Activated CD8-positive, alpha-beta T cell treated with anti-CD3 and anti-CD28 coated beads for 36 hours (primary cell): ENCODE measurements at regions not wholly inside any gene's neighbourhood (a gene's known extent, or its start where the extent isn't known, plus 50 kb on each side); places are given as distances from the start of the nearest gene placed in this dataset.
A peak's percentile ranks its signal among the peaks of the same experiment; 100 is the strongest.
"Not testable (repeated sequence)": the region's sequence is repeated elsewhere in the genome, so short reads cannot be mapped to it uniquely, and the experiment has no call there.

Source experiments
- ATAC-seq: fragments of 200-7000 bp; cut with Tn5 transposase; one replicate; pipeline ENCODE4 v1.10.0; 2021; ENCODE audit warnings: mild to moderate bottlenecking, moderate library complexity
- CTCF ChIA-PET: fragments of 350-600 bp; sonication (Branson Sonifier 250); formaldehyde crosslinking; loops from one replicate; lab custom pipeline; 2021; ENCODE audit warnings: antibody characterized with exemption; lab: Charles Lee
- POLR2A ChIA-PET: fragments of 350-600 bp; sonication (Branson Sonifier 250); formaldehyde crosslinking; loops from one replicate; lab custom pipeline; 2021; ENCODE audit warnings: antibody characterized with exemption; lab: Charles Lee
- DNase-seq: peaks from one replicate; pipeline ENCODE4 v3.0.0-alpha.2; 2020
- H3K27ac Mint-ChIP-seq: one replicate; pipeline ENCODE4 v1.8.0; 2021; ENCODE audit warnings: mild to moderate bottlenecking, mixed read lengths
- H3K27me3 Mint-ChIP-seq: one replicate; pipeline ENCODE4 v1.8.0; 2021; ENCODE audit warnings: mixed read lengths
- H3K36me3 Mint-ChIP-seq: one replicate; pipeline ENCODE4 v1.8.0; 2021; ENCODE audit warnings: low read depth, mixed read lengths
- H3K4me1 Mint-ChIP-seq: one replicate; pipeline ENCODE4 v1.8.0; 2021; ENCODE audit warnings: low read depth, mixed read lengths
- H3K4me3 Mint-ChIP-seq: one replicate; pipeline ENCODE4 v1.8.0; 2021; ENCODE audit warnings: mild to moderate bottlenecking, moderate library complexity, mixed read lengths
- H3K9me3 Mint-ChIP-seq: one replicate; pipeline ENCODE4 v1.8.0; 2021; ENCODE audit warnings: mixed read lengths
- CTCF ChIP-seq: fragments of 200-600 bp; IDR thresholded peaks from one replicate; pipeline ENCODE4 v1.8.0; 2022; ENCODE audit warnings: antibody characterized with exemption, mild to moderate bottlenecking
- intact Hi-C: fragments of 100-400 bp; cut with micrococcal nuclease; formaldehyde crosslinking; loops from one replicate; pipeline ENCODE4 v1.10.0; 2022

- Mint-ChIP-seq H3K36me3 (no peaks in the 10 kb centered on the region), H3K27ac (no peak overlapping the region), H3K4me1 (peaks cover 52% of the 10 kb centered on the region), H3K27me3 (no peaks in the 10 kb centered on the region), H3K9me3 (no peaks in the 10 kb centered on the region), H3K4me3 (no peak overlapping the region)
- no peak for TF ChIP-seq CTCF
- CTCF ChIA-PET = no interaction called here
- DNase-seq (no peak), ATAC-seq (no peak)
- intact Hi-C loops = no loop called here
- POLR2A ChIA-PET = interaction anchor here (6.8 kb wide), 1 partner anchor 24 kb away, joined by 35 read pairs; no protein-coding TSS in a partner anchor
Measured at GRCh38 chr3:177335728-177336127, 138.4 kb upstream of the TBL1XR1 start.

GRCh38 chr3:177336873-177337450 is 139.7 kb upstream of the TBL1XR1 start:
- no peak for ATAC-seq
- no peaks in the 10 kb centered on the region for H3K36me3 Mint-ChIP-seq
- intact Hi-C loops = loop anchor here (1.0 kb wide), 1 partner anchor 8 kb away; no protein-coding TSS in a partner anchor
- H3K27ac Mint-ChIP-seq = peak overlapping the region; percentile 87
- no peak for TF ChIP-seq CTCF
- ChIA-PET POLR2A (interaction anchor here (0.7 to 6.8 kb wide), 9 partner anchors 9 to 279 kb away, joined by 3 to 35 read pairs (median 4); partner anchors contain the start of gene TBL1XR1), CTCF (interaction anchor here (1.1 to 1.6 kb wide), 3 partner anchors 10 to 286 kb away, joined by 3 to 6 read pairs (median 5); no protein-coding TSS in a partner anchor)
- H3K4me3 Mint-ChIP-seq = no peak overlapping the region
- no peak for DNase-seq
- peaks cover 55% of the 10 kb centered on the region for H3K4me1 Mint-ChIP-seq
- no peaks in the 10 kb centered on the region for H3K27me3 Mint-ChIP-seq
- no peaks in the 10 kb centered on the region for H3K9me3 Mint-ChIP-seq

- ATAC-seq (peak; percentile 85), DNase-seq (peak; percentile 93)
- Mint-ChIP-seq H3K4me1 (peaks cover 55% of the 10 kb centered on the region), H3K36me3 (no peaks in the 10 kb centered on the region), H3K27me3 (no peaks in the 10 kb centered on the region), H3K9me3 (no peaks in the 10 kb centered on the region), H3K4me3 (peak overlapping the region; percentile 40), H3K27ac (peak overlapping the region; percentile 87)
- ChIA-PET CTCF (interaction anchor here (1.1 to 1.6 kb wide), 4 partner anchors 9 to 286 kb away, joined by 3 to 6 read pairs (median 4); no protein-coding TSS in a partner anchor), POLR2A (interaction anchor here (0.7 to 6.8 kb wide), 10 partner anchors 10 to 356 kb away, joined by 3 to 35 read pairs (median 4); partner anchors contain the start of gene TBL1XR1)
- intact Hi-C loops = loop anchor here (1.0 to 2.0 kb wide), 3 partner anchors 8 to 139 kb away; no protein-coding TSS in a partner anchor
- no peak for TF ChIP-seq CTCF
Measured at GRCh38 chr3:177337541-177338331, 140.5 kb upstream of the TBL1XR1 start.

GRCh38 chr3:177338697-177339219 is 141.5 kb upstream of the TBL1XR1 start:
- Mint-ChIP-seq H3K4me1 (peaks cover 57% of the 10 kb centered on the region), H3K4me3 (no peak overlapping the region), H3K9me3 (no peaks in the 10 kb centered on the region), H3K36me3 (no peaks in the 10 kb centered on the region), H3K27ac (peak overlapping the region; percentile 65), H3K27me3 (no peaks in the 10 kb centered on the region)
- TF ChIP-seq CTCF = no peak
- DNase-seq (no peak), ATAC-seq (no peak)
- POLR2A ChIA-PET = interaction anchor here (0.7 to 6.8 kb wide), 4 partner anchors 21 to 355 kb away, joined by 3 to 35 read pairs (median 12); partner anchors contain the start of gene TBL1XR1
- CTCF ChIA-PET = interaction anchor here (0.6 to 1.2 kb wide), 2 partner anchors 23 to 180 kb away, joined by 3 read pairs; no protein-coding TSS in a partner anchor
- intact Hi-C loops = loop anchor here (1.0 to 2.0 kb wide), 2 partner anchors 20 to 140 kb away; no protein-coding TSS in a partner anchor

GRCh38 chr3:177339220-177339703 is 142.0 kb upstream of the TBL1XR1 start:
- ChIA-PET CTCF (interaction anchor here (1.2 kb wide), 1 partner anchor 24 kb away, joined by 3 read pairs; no protein-coding TSS in a partner anchor), POLR2A (interaction anchor here (6.8 kb wide), 1 partner anchor 20 kb away, joined by 35 read pairs; no protein-coding TSS in a partner anchor)
- not testable (repeated sequence) for ATAC-seq, H3K4me3 Mint-ChIP-seq, DNase-seq, H3K9me3 Mint-ChIP-seq, H3K36me3 Mint-ChIP-seq, H3K27me3 Mint-ChIP-seq
- intact Hi-C loops = loop anchor here (2.0 kb wide), 1 partner anchor 140 kb away; no protein-coding TSS in a partner anchor
- peaks cover 56% of the 10 kb centered on the region for H3K4me1 Mint-ChIP-seq
- H3K27ac Mint-ChIP-seq = peak overlapping the region; percentile 65
